T-cell (primary cell): ENCODE measurements at regions not wholly inside any gene's neighbourhood (a gene's known extent, or its start where the extent isn't known, plus 50 kb on each side); places are given as distances from the start of the nearest gene placed in this dataset.
A peak's percentile ranks its signal among the peaks of the same experiment; 100 is the strongest.

Experiments used
- ATAC-seq, 4 experiments: fragments of 200-7000 bp in 3 of 4; fragments of 150-1000 bp in 1 of 4; cut with Tn5 transposase; replicated peaks in 1 of 4; 1 replicate in 3 of 4; 2 replicates in 1 of 4; pipeline ENCODE4 v1.10.0; 2021; ENCODE audit warnings: moderate library complexity in 3 of 4, mild to moderate bottlenecking in 2 of 4, moderate number of reproducible peaks in 1 of 4
- CTCF ChIA-PET, 2 donors: fragments of 300-600 bp; sonication (Branson Sonifier 250); formaldehyde crosslinking; loops; one replicate each; lab custom pipeline; 2022; ENCODE audit warnings: antibody characterized with exemption in 2 of 2; lab: Charles Lee
- POLR2A ChIA-PET, 2 donors: fragments of 300-600 bp; sonication (Branson Sonifier 250); formaldehyde crosslinking; loops; one replicate each; lab custom pipeline; 2022; ENCODE audit warnings: antibody characterized with exemption in 2 of 2; lab: Charles Lee
- DNase-seq, 35 experiments: peaks; one replicate each; pipeline versions ENCODE4 v3.0.0 to v3.0.0-alpha.2; 2013 to 2023
- H3K27ac ChIP-seq: one replicate; pipeline ENCODE4 v1.5.1; 2013; ENCODE audit warnings: low read length
- H3K27me3 ChIP-seq, 2 experiments: replicated peaks in 1 of 2; 1 replicate in 1 of 2; 2 replicates in 1 of 2; pipeline versions ENCODE4 v1.6.1 to v1.7.0; 2013; ENCODE audit warnings: low read length in 1 of 2, mixed read lengths in 1 of 2; ENCODE audit not compliant: control insufficient read depth in 2 of 2, insufficient read depth in 2 of 2; ENCODE audit errors: extremely low read depth in 1 of 2
- H3K36me3 ChIP-seq, 2 donors: 1 replicate in 1 of 2; 2 replicates in 1 of 2; pipeline versions ENCODE4 v1.6.1 to v1.7.0; 2013; ENCODE audit warnings: low read length in 1 of 2; ENCODE audit not compliant: control insufficient read depth in 2 of 2, insufficient read depth in 1 of 2; ENCODE audit errors: extremely low read depth in 1 of 2
- H3K4me1 ChIP-seq, 2 experiments: 1 replicate in 1 of 2; 2 replicates in 1 of 2; pipeline versions ENCODE4 v1.6.1 to v1.7.0; 2013; ENCODE audit warnings: low read length in 2 of 2, mixed read lengths in 1 of 2; ENCODE audit not compliant: insufficient read depth in 2 of 2, control insufficient read depth in 1 of 2; ENCODE audit errors: extremely low read depth in 1 of 2
- H3K4me3 ChIP-seq, 2 donors: 1 replicate in 1 of 2; 2 replicates in 1 of 2; pipeline versions ENCODE4 v1.5.1 to v1.7.0; 2013; ENCODE audit warnings: mild to moderate bottlenecking in 2 of 2, low read length in 1 of 2, moderate library complexity in 1 of 2; ENCODE audit not compliant: control insufficient read depth in 1 of 2; ENCODE audit errors: extremely low read depth in 1 of 2
- H3K9me3 ChIP-seq: 2 replicates; pipeline ENCODE4 v1.7.0; 2013
- H3K27ac Mint-ChIP-seq, 2 donors: one replicate each; pipeline ENCODE4 v1.8.0; 2020 to 2021; ENCODE audit warnings: mild to moderate bottlenecking in 2 of 2, mixed read lengths in 2 of 2
- H3K27me3 Mint-ChIP-seq, 2 donors: one replicate each; pipeline ENCODE4 v1.8.0; 2021 to 2022; ENCODE audit warnings: mixed read lengths in 2 of 2
- H3K36me3 Mint-ChIP-seq: one replicate; pipeline ENCODE4 v1.8.0; 2021; ENCODE audit warnings: mixed read lengths
- H3K4me1 Mint-ChIP-seq, 3 donors: one replicate each; pipeline ENCODE4 v1.8.0; 2020 to 2022; ENCODE audit warnings: mixed read lengths in 3 of 3, mild to moderate bottlenecking in 1 of 3
- H3K4me3 Mint-ChIP-seq, 3 donors: one replicate each; pipeline ENCODE4 v1.8.0; 2020 to 2022; ENCODE audit warnings: mild to moderate bottlenecking in 3 of 3, mixed read lengths in 3 of 3, moderate library complexity in 3 of 3
- H3K9me3 Mint-ChIP-seq, 3 donors: one replicate each; pipeline ENCODE4 v1.8.0; 2020 to 2022; ENCODE audit warnings: mixed read lengths in 3 of 3
- WGBS: methylation state at CpG from one replicate; pipeline ENCODE4 v1.1.5; 2013; ENCODE audit warnings: missing lambda C conversion rate; ENCODE audit not compliant: insufficient coverage; 5-methylcytosine and 5-hydroxymethylcytosine counted together

GRCh38 chr9:124190761-124191160, 67.0 kb upstream of the NEK6 start:
- Mint-ChIP-seq H3K4me1 (no peaks in the 10 kb centered on the region), H3K4me3 (no peak overlapping the region), H3K27ac (no peak overlapping the region), H3K9me3 (peaks cover 0 to 10% (median 0%) of the 10 kb centered on the region in 3 donors), H3K27me3 (peaks cover 3 to 16% of the 10 kb centered on the region in 2 donors), H3K36me3 (no peaks in the 10 kb centered on the region)
- 96% methylated on average over 7 of the region's 10 CpGs for WGBS
- Histone ChIP-seq H3K36me3 (no peaks in the 10 kb centered on the region), H3K27ac (no peak overlapping the region), H3K4me3 (no peak overlapping the region), H3K4me1 (no peaks in the 10 kb centered on the region), H3K9me3 (peaks cover under 1% of the 10 kb centered on the region), H3K27me3 (peaks cover 0 to 18% of the 10 kb centered on the region in 2 experiments)
- DNase-seq = no peak
- no peak for ATAC-seq
- ChIA-PET CTCF (no interaction called here), POLR2A (no interaction called here)

GRCh38 chr9:124191691-124192395, 65.9 kb upstream of the NEK6 start:
- no peaks in the 10 kb centered on the region for H3K4me1 Mint-ChIP-seq
- 81% methylated on average over 2 of the region's 6 CpGs for WGBS
- H3K27me3 Mint-ChIP-seq = peaks cover 3 to 16% of the 10 kb centered on the region in 2 donors
- Histone ChIP-seq H3K27me3 (peaks cover 0 to 18% of the 10 kb centered on the region in 2 experiments), H3K27ac (no peak overlapping the region), H3K36me3 (no peaks in the 10 kb centered on the region), H3K9me3 (peaks cover 2% of the 10 kb centered on the region), H3K4me3 (no peak overlapping the region), H3K4me1 (no peaks in the 10 kb centered on the region)
- POLR2A ChIA-PET = no interaction called here
- CTCF ChIA-PET = no interaction called here
- H3K27ac Mint-ChIP-seq = no peak overlapping the region
- no peaks in the 10 kb centered on the region for H3K36me3 Mint-ChIP-seq
- peaks cover 1 to 19% (median 6%) of the 10 kb centered on the region in 3 donors for H3K9me3 Mint-ChIP-seq
- DNase-seq = no peak
- H3K4me3 Mint-ChIP-seq = no peak overlapping the region
- no peak for ATAC-seq

GRCh38 chr9:124196814-124197176, 61.0 kb upstream of the NEK6 start:
- peaks cover 3 to 21% (median 6%) of the 10 kb centered on the region in 3 donors for H3K9me3 Mint-ChIP-seq
- H3K27me3 Mint-ChIP-seq = peaks cover 0 to 1% of the 10 kb centered on the region in 2 donors
- H3K4me1 Mint-ChIP-seq = peaks cover 0 to 16% (median 4%) of the 10 kb centered on the region in 3 donors
- DNase-seq (no peak), ATAC-seq (no peak)
- WGBS = 94% methylated on average over 2 of the region's 2 CpGs
- H3K27me3 ChIP-seq = peaks cover 0 to under 1% of the 10 kb centered on the region in 2 experiments
- H3K36me3 Mint-ChIP-seq = no peaks in the 10 kb centered on the region
- no peaks in the 10 kb centered on the region for H3K36me3 ChIP-seq
- H3K27ac Mint-ChIP-seq = no peak overlapping the region
- peaks cover 0 to 11% of the 10 kb centered on the region in 2 experiments for H3K4me1 ChIP-seq
- POLR2A ChIA-PET = no interaction called here
- H3K9me3 ChIP-seq = peaks cover 2% of the 10 kb centered on the region
- no peak overlapping the region for H3K4me3 Mint-ChIP-seq
- no peak overlapping the region for H3K27ac ChIP-seq
- no peak overlapping the region for H3K4me3 ChIP-seq
- CTCF ChIA-PET = no interaction called here

- no peaks in the 10 kb centered on the region for H3K36me3 ChIP-seq
- ATAC-seq (no peak), DNase-seq (peak in 7 of 35 experiments; percentile 6 to 63 (median 14))
- no peaks in the 10 kb centered on the region for H3K27me3 ChIP-seq
- H3K4me3 ChIP-seq = no peak overlapping the region
- no peak overlapping the region for H3K27ac ChIP-seq
- peaks cover 0 to 17% of the 10 kb centered on the region in 2 experiments for H3K4me1 ChIP-seq
- ChIA-PET CTCF (interaction anchor here in 1 of 2 donors (0.6 kb wide), 1 partner anchor 1011 kb away, joined by 5 read pairs; no protein-coding TSS in a partner anchor), POLR2A (no interaction called here)
- H3K36me3 Mint-ChIP-seq = no peaks in the 10 kb centered on the region
- WGBS = 45% methylated on average over 7 of the region's 14 CpGs
- no peak overlapping the region for H3K4me3 Mint-ChIP-seq
- H3K4me1 Mint-ChIP-seq = peaks cover 3 to 23% (median 8%) of the 10 kb centered on the region in 3 donors
- H3K9me3 Mint-ChIP-seq = peaks cover 3 to 21% (median 6%) of the 10 kb centered on the region in 3 donors
- no peaks in the 10 kb centered on the region for H3K27me3 Mint-ChIP-seq
- peak overlapping the region in 1 of 2 donors; percentile 4 for H3K27ac Mint-ChIP-seq
- H3K9me3 ChIP-seq = peaks cover 2% of the 10 kb centered on the region
Observed at GRCh38 chr9:124197177-124198095, 60.3 kb upstream of the NEK6 start.

GRCh38 chr9:124198331-124198730, 59.4 kb upstream of the NEK6 start:
- H3K27me3 ChIP-seq = no peaks in the 10 kb centered on the region
- no peaks in the 10 kb centered on the region for H3K36me3 ChIP-seq
- no peaks in the 10 kb centered on the region for H3K27me3 Mint-ChIP-seq
- POLR2A ChIA-PET = no interaction called here
- peaks cover 2% of the 10 kb centered on the region for H3K9me3 ChIP-seq
- no peaks in the 10 kb centered on the region for H3K36me3 Mint-ChIP-seq
- peaks cover 3 to 21% (median 6%) of the 10 kb centered on the region in 3 donors for H3K9me3 Mint-ChIP-seq
- no peak overlapping the region for H3K4me3 Mint-ChIP-seq
- ATAC-seq (no peak), DNase-seq (no peak)
- peaks cover 4 to 26% of the 10 kb centered on the region in 2 experiments for H3K4me1 ChIP-seq
- no peak overlapping the region for H3K4me3 ChIP-seq
- WGBS = 94% methylated on average over 2 of the region's 5 CpGs
- no peak overlapping the region for H3K27ac Mint-ChIP-seq
- no peak overlapping the region for H3K27ac ChIP-seq
- CTCF ChIA-PET = no interaction called here
- peaks cover 12 to 32% (median 17%) of the 10 kb centered on the region in 3 donors for H3K4me1 Mint-ChIP-seq

GRCh38 chr9:124198948-124199347, 58.8 kb upstream of the NEK6 start:
- H3K4me1 Mint-ChIP-seq = peaks cover 18 to 38% (median 22%) of the 10 kb centered on the region in 3 donors
- no peak for ATAC-seq
- H3K36me3 Mint-ChIP-seq = no peaks in the 10 kb centered on the region
- H3K4me1 ChIP-seq = peaks cover 5 to 28% of the 10 kb centered on the region in 2 experiments
- POLR2A ChIA-PET = no interaction called here
- no peaks in the 10 kb centered on the region for H3K27me3 Mint-ChIP-seq
- H3K27me3 ChIP-seq = no peaks in the 10 kb centered on the region
- WGBS = 94% methylated on average over 2 of the region's 4 CpGs
- H3K27ac ChIP-seq = no peak overlapping the region
- no peaks in the 10 kb centered on the region for H3K36me3 ChIP-seq
- H3K9me3 ChIP-seq = peaks cover 2% of the 10 kb centered on the region
- CTCF ChIA-PET = no interaction called here
- H3K27ac Mint-ChIP-seq = no peak overlapping the region
- peaks cover 3 to 21% (median 6%) of the 10 kb centered on the region in 3 donors for H3K9me3 Mint-ChIP-seq
- H3K4me3 ChIP-seq = no peak overlapping the region
- no peak overlapping the region for H3K4me3 Mint-ChIP-seq
- DNase-seq = no peak
